ENCODE measurements at regions not wholly inside any gene's neighbourhood (a gene's known extent, or its start where the extent isn't known, plus 50 kb on each side); places are given as distances from the start of the nearest gene placed in this dataset.

DNA sequence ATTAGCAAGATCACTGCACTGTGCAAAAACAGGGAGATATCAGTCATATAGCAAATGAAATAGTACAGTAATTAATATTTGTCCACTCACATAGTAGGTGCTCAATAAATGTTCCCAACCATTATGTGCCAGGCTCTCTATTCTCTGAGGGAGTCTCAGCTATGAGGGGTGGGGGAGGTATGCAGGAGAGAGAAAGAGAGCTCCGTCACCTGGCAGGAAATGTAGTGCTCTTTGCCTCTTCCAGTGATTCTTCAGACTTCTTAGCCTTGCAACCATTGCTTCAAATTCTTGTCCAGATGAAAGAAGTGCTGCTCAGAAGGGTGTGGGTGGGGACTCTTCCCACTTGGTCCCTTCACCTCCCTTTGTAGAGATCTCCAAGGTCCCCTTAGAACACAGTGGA, 84.5 kb upstream of the SPRY1 start:
- Histone ChIP-seq H2AK5ac (ENCODE audit: low read depth, low read length) (no peak overlapping the region), H3K4me2 (ENCODE audit: low read depth, low read length) (no peak overlapping the region), H3K56ac (ENCODE audit: extremely low read depth, insufficient read depth, low read length) (no peak overlapping the region), H2AFZ (replicated peaks; ENCODE audit: low read length, poor library complexity) (no peak overlapping the region), H3K14ac (replicated peaks; ENCODE audit: low read depth, low read length) (no peak overlapping the region), H3K4me1 (ENCODE audit: control insufficient read depth, insufficient read depth, low read length) (no peaks in the 10 kb centered on the region), H4K20me1 (ENCODE audit: insufficient read depth, low read length) (no peaks in the 10 kb centered on the region), H3K18ac (ENCODE audit: low read depth, low read length) (no peak overlapping the region), H3K9me3 (ENCODE audit: control insufficient read depth, insufficient read depth, low read length) (no peaks in the 10 kb centered on the region), H3K4ac (ENCODE audit: low read depth, low read length) (no peak overlapping the region), H4K8ac (ENCODE audit: low read depth in 2 of 2, low read length in 2 of 2) (no peak overlapping the region), H4K91ac (ENCODE audit: insufficient read depth, low read depth, low read length) (no peak overlapping the region), H2AK9ac (replicated peaks; ENCODE audit: low read depth, low read length, poor library complexity) (no peak overlapping the region), H2BK15ac (ENCODE audit: low read depth, low read length) (no peak overlapping the region), H4K5ac (ENCODE audit: low read depth, low read length) (no peak overlapping the region), H3K36me3 (ENCODE audit: control insufficient read depth, insufficient read depth, low read length) (peaks cover under 1% of the 10 kb centered on the region; the same call in 1 of the 2 replicates), H2BK120ac (ENCODE audit: low read depth, low read length) (no peak overlapping the region), H3K23ac (ENCODE audit: low read depth, low read length) (no peak overlapping the region), H3K4me3 (ENCODE audit: insufficient read depth, low read depth, low read length) (no peak overlapping the region), H2BK5ac (ENCODE audit: low read depth, low read length, poor library complexity, severe bottlenecking) (no peak overlapping the region), H3K79me1 (ENCODE audit: low read depth in 1 of 2, low read length in 2 of 2) (no peaks in the 10 kb centered on the region), H3K9ac (ENCODE audit: low read depth, low read length) (no peak overlapping the region), H3K27me3 (ENCODE audit: control insufficient read depth, insufficient read depth, low read length) (no peaks in the 10 kb centered on the region), H3K27ac (ENCODE audit: insufficient read depth, low read length) (no peak overlapping the region), H2BK20ac (ENCODE audit: low read depth, low read length) (no peak overlapping the region), H3K9me1 (ENCODE audit: insufficient read depth, low read length) (no peaks in the 10 kb centered on the region)
- POLR2A ChIA-PET (ENCODE audit: unreplicated experiment): no interaction called here
- in situ Hi-C loops (cut with MboI; ENCODE audit: low sequenced_read_pairs): no loop called here
- intact Hi-C loops (cut with micrococcal nuclease): no loop called here
- no peak for ATAC-seq (ENCODE audit: low read depth)
- CTCF ChIA-PET: no interaction called here
- whole genome bisulfite sequencing, 2 experiments (ENCODE audit: extremely low coverage in 2 of 2, insufficient read length in 1 of 2): no CpG with 5 or more reads among the region's 1 CpG
- DNase-seq: no peak
- TF ChIP-seq MAZ (IDR thresholded peaks at IDR 0.05; ENCODE audit: borderline replicate concordance, low read depth, low read length): no peak
- no peak for TF ChIP-seq BHLHE40 (IDR thresholded peaks at IDR 0.05; ENCODE audit: low read depth, low read length)
- no peak for TF ChIP-seq NFE2L2 (IDR thresholded peaks at IDR 0.05; ENCODE audit: low read depth, low read length)
- TF ChIP-seq MXI1 (IDR thresholded peaks at IDR 0.05; ENCODE audit: borderline replicate concordance, low read depth, low read length): no peak
- no peak for TF ChIP-seq RAD21 (IDR thresholded peaks at IDR 0.05; ENCODE audit: low read length)
- TF ChIP-seq, protein P1, sequence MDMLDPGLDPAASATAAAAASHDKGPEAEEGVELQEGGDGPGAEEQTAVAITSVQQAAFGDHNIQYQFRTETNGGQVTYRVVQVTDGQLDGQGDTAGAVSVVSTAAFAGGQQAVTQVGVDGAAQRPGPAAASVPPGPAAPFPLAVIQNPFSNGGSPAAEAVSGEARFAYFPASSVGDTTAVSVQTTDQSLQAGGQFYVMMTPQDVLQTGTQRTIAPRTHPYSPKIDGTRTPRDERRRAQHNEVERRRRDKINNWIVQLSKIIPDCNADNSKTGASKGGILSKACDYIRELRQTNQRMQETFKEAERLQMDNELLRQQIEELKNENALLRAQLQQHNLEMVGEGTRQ (IDR thresholded peaks at IDR 0.05; ENCODE audit: low read depth, low read length): no peak
- no peak for TF ChIP-seq MAFK (IDR thresholded peaks at IDR 0.05; ENCODE audit: low read depth, low read length)
- TF ChIP-seq RCOR1 (IDR thresholded peaks at IDR 0.05; ENCODE audit: insufficient replicate concordance, low read length): no peak
- no peak for TF ChIP-seq POLR2A (IDR thresholded peaks at IDR 0.05; ENCODE audit: low read depth, low read length)
- TF ChIP-seq RFX5 (IDR thresholded peaks at IDR 0.05; ENCODE audit: low read depth, low read length): no peak
- BruUV-seq (replicated peaks): no TSS peak
- dilution Hi-C loops (cut with HindIII; ENCODE audit: low sequenced_read_pairs, unreplicated experiment): no loop called here
